Activated CD8-positive, alpha-beta memory T cell treated with anti-CD3 and anti-CD28 coated beads for 1 hour (primary cell): ENCODE measurements at regions not wholly inside any gene's neighbourhood (a gene's known extent, or its start where the extent isn't known, plus 50 kb on each side); places are given as distances from the start of the nearest gene placed in this dataset.

Experiments used
- DNase-seq, 2 donors: peaks; one replicate each; pipeline ENCODE4 v3.0.0-alpha.2; 2020; ENCODE audit warnings: low read depth in 1 of 2; ENCODE audit errors: extremely low read depth in 1 of 2

- no peak for DNase-seq
Observed at GRCh38 chr13:103403148-103403740, 337.0 kb upstream of the SLC10A2 start.

- DNase-seq: no peak
Observed at GRCh38 chr13:103395139-103395538, 328.9 kb upstream of the SLC10A2 start.

GRCh38 chr13:103394618-103395017, 328.4 kb upstream of the SLC10A2 start:
- DNase-seq: no peak

GRCh38 chr13:103391936-103392335, 325.7 kb upstream of the SLC10A2 start:
- no peak for DNase-seq

GRCh38 chr13:103388839-103389238, 322.6 kb upstream of the SLC10A2 start:
- no peak for DNase-seq

GRCh38 chr13:103386341-103386740, 320.1 kb upstream of the SLC10A2 start:
- DNase-seq: no peak

GRCh38 chr13:103373916-103374315, 307.7 kb upstream of the SLC10A2 start:
- no peak for DNase-seq

GRCh38 chr13:103371271-103371670, 305.1 kb upstream of the SLC10A2 start:
- no peak for DNase-seq

GRCh38 chr13:103370790-103371189, 304.6 kb upstream of the SLC10A2 start:
- DNase-seq: no peak

- no peak for DNase-seq
Observed at GRCh38 chr13:103358255-103358932, 292.2 kb upstream of the SLC10A2 start.

GRCh38 chr13:103356226-103356864, 290.1 kb upstream of the SLC10A2 start:
- DNase-seq: no peak

GRCh38 chr13:103354171-103354570, 288.0 kb upstream of the SLC10A2 start:
- DNase-seq: no peak

GRCh38 chr13:103351035-103351828, 285.0 kb upstream of the SLC10A2 start:
- DNase-seq: no peak

GRCh38 chr13:103350147-103350546, 283.9 kb upstream of the SLC10A2 start:
- no peak for DNase-seq

- DNase-seq: no peak
Observed at GRCh38 chr13:103349211-103349980, 283.2 kb upstream of the SLC10A2 start.

GRCh38 chr13:103335241-103335640, 269.0 kb upstream of the SLC10A2 start:
- no peak for DNase-seq

GRCh38 chr13:103331924-103332323, 265.7 kb upstream of the SLC10A2 start:
- DNase-seq: no peak

GRCh38 chr13:103328899-103329298, 262.7 kb upstream of the SLC10A2 start:
- DNase-seq: no peak

GRCh38 chr13:103326326-103326725, 260.1 kb upstream of the SLC10A2 start:
- no peak for DNase-seq

GRCh38 chr13:103325672-103326071, 259.5 kb upstream of the SLC10A2 start:
- DNase-seq: no peak

- DNase-seq: no peak
Observed at GRCh38 chr13:103324641-103325040, 258.4 kb upstream of the SLC10A2 start.
